H1 (cell line): ENCODE measurements at regions not wholly inside any gene's neighbourhood (a gene's known extent, or its start where the extent isn't known, plus 50 kb on each side); places are given as distances from the start of the nearest gene placed in this dataset.

ENCODE experiments used
- SUZ12 ChIP-seq: fragments of 200-600 bp; sonication (generic); IDR thresholded peaks from 2 replicates; pipeline ENCODE4 v1.6.1; 2012; ENCODE audit warnings: mild to moderate bottlenecking, inconsistent platforms, low read length, moderate library complexity, mixed read lengths
- TF ChIP-seq, protein P1 (sequence below): fragments of 300-600 bp; sonication (generic); IDR thresholded peaks from 2 replicates; pipeline ENCODE4 v1.7.1; 2012; ENCODE audit warnings: low read length, moderate library complexity, mild to moderate bottlenecking, inconsistent platforms; ENCODE audit not compliant: insufficient replicate concordance

DNA sequence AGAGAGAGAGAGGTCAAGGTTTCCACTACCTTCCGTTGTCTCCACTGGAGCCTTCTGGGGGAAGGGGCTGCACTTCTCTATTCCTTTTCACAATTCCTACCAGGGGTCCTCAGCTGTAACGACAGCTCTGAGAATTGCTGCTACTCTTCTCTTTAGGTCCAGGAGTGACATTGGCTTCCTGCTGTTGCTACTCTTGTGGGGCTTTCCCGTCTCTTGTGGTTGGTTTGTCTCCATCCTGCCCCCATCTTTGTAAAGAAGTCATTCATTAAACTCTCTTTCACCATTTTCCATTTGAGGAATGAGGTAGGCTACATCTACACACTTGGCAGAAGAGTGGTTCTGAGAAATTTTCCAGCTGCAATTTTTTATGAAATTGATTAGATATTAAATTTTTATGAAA, 238.8 kb upstream of the LYZL1 start (continued):
- TF ChIP-seq, protein P1, sequence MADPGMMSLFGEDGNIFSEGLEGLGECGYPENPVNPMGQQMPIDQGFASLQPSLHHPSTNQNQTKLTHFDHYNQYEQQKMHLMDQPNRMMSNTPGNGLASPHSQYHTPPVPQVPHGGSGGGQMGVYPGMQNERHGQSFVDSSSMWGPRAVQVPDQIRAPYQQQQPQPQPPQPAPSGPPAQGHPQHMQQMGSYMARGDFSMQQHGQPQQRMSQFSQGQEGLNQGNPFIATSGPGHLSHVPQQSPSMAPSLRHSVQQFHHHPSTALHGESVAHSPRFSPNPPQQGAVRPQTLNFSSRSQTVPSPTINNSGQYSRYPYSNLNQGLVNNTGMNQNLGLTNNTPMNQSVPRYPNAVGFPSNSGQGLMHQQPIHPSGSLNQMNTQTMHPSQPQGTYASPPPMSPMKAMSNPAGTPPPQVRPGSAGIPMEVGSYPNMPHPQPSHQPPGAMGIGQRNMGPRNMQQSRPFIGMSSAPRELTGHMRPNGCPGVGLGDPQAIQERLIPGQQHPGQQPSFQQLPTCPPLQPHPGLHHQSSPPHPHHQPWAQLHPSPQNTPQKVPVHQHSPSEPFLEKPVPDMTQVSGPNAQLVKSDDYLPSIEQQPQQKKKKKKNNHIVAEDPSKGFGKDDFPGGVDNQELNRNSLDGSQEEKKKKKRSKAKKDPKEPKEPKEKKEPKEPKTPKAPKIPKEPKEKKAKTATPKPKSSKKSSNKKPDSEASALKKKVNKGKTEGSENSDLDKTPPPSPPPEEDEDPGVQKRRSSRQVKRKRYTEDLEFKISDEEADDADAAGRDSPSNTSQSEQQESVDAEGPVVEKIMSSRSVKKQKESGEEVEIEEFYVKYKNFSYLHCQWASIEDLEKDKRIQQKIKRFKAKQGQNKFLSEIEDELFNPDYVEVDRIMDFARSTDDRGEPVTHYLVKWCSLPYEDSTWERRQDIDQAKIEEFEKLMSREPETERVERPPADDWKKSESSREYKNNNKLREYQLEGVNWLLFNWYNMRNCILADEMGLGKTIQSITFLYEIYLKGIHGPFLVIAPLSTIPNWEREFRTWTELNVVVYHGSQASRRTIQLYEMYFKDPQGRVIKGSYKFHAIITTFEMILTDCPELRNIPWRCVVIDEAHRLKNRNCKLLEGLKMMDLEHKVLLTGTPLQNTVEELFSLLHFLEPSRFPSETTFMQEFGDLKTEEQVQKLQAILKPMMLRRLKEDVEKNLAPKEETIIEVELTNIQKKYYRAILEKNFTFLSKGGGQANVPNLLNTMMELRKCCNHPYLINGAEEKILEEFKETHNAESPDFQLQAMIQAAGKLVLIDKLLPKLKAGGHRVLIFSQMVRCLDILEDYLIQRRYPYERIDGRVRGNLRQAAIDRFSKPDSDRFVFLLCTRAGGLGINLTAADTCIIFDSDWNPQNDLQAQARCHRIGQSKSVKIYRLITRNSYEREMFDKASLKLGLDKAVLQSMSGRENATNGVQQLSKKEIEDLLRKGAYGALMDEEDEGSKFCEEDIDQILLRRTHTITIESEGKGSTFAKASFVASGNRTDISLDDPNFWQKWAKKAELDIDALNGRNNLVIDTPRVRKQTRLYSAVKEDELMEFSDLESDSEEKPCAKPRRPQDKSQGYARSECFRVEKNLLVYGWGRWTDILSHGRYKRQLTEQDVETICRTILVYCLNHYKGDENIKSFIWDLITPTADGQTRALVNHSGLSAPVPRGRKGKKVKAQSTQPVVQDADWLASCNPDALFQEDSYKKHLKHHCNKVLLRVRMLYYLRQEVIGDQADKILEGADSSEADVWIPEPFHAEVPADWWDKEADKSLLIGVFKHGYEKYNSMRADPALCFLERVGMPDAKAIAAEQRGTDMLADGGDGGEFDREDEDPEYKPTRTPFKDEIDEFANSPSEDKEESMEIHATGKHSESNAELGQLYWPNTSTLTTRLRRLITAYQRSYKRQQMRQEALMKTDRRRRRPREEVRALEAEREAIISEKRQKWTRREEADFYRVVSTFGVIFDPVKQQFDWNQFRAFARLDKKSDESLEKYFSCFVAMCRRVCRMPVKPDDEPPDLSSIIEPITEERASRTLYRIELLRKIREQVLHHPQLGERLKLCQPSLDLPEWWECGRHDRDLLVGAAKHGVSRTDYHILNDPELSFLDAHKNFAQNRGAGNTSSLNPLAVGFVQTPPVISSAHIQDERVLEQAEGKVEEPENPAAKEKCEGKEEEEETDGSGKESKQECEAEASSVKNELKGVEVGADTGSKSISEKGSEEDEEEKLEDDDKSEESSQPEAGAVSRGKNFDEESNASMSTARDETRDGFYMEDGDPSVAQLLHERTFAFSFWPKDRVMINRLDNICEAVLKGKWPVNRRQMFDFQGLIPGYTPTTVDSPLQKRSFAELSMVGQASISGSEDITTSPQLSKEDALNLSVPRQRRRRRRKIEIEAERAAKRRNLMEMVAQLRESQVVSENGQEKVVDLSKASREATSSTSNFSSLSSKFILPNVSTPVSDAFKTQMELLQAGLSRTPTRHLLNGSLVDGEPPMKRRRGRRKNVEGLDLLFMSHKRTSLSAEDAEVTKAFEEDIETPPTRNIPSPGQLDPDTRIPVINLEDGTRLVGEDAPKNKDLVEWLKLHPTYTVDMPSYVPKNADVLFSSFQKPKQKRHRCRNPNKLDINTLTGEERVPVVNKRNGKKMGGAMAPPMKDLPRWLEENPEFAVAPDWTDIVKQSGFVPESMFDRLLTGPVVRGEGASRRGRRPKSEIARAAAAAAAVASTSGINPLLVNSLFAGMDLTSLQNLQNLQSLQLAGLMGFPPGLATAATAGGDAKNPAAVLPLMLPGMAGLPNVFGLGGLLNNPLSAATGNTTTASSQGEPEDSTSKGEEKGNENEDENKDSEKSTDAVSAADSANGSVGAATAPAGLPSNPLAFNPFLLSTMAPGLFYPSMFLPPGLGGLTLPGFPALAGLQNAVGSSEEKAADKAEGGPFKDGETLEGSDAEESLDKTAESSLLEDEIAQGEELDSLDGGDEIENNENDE, result no peak
- no peak for TF ChIP-seq SUZ12
